H1 (cell line): ENCODE measurements at regions not wholly inside any gene's neighbourhood (a gene's known extent, or its start where the extent isn't known, plus 50 kb on each side); places are given as distances from the start of the nearest gene placed in this dataset.

Experiments used
- CTCF ChIA-PET: fragments of 300-600 bp; sonication (Branson Sonifier 250); formaldehyde crosslinking; loops from one replicate; lab custom pipeline; 2021; ENCODE audit not compliant: partially characterized antibody; lab: Charles Lee
- POLR2A ChIA-PET: fragments of 300-600 bp; sonication (Branson Sonifier 250); formaldehyde crosslinking; loops from one replicate; lab custom pipeline; 2021; ENCODE audit warnings: inconsistent platforms; ENCODE audit not compliant: partially characterized antibody; lab: Charles Lee
- DNase-seq, 2 experiments: peaks; one replicate each; pipeline versions ENCODE4 v3.0.0 to v3.0.0-alpha.2; 2010 to 2022; ENCODE audit warnings: low spot score in 2 of 2, low read depth in 1 of 2, mixed read lengths in 1 of 2
- FAIRE-seq: peaks from 2 replicates; lab custom pipeline; 2011; peaks lifted over from hg19 to GRCh38; lab: Jason Lieb, UNC
- H2AFZ ChIP-seq: 2 replicates; pipeline ENCODE4 v1.8.1; 2012; ENCODE audit warnings: low read length, inconsistent platforms
- H2AK5ac ChIP-seq: 2 replicates; pipeline ENCODE4 v1.6.1; 2013; ENCODE audit warnings: low read depth, low read length
- H2BK120ac ChIP-seq: replicated peaks from 2 replicates; pipeline ENCODE3; 2013; ENCODE audit warnings: low read depth, low read length, inconsistent platforms
- H2BK12ac ChIP-seq: 2 replicates; pipeline ENCODE4 v1.6.1; 2013; ENCODE audit warnings: low read depth, low read length
- H2BK15ac ChIP-seq: 2 replicates; pipeline ENCODE4 v1.6.1; 2013; ENCODE audit warnings: low read length
- H2BK20ac ChIP-seq: 2 replicates; pipeline ENCODE4 v1.6.1; 2013; ENCODE audit warnings: low read length
- H2BK5ac ChIP-seq: 2 replicates; pipeline ENCODE4 v1.6.1; 2013; ENCODE audit warnings: low read depth, low read length
- H3K14ac ChIP-seq: 2 replicates; pipeline ENCODE4 v1.6.1; 2013; ENCODE audit warnings: inconsistent platforms; ENCODE audit not compliant: insufficient read length
- H3K18ac ChIP-seq: 2 replicates; pipeline ENCODE4 v1.6.1; 2013; ENCODE audit warnings: low read length; ENCODE audit errors: extremely low read depth
- H3K23ac ChIP-seq: 2 replicates; pipeline ENCODE4 v1.6.1; 2013; ENCODE audit warnings: inconsistent platforms; ENCODE audit not compliant: insufficient read length
- H3K23me2 ChIP-seq: 2 replicates; pipeline ENCODE4 v1.6.1; 2013; ENCODE audit warnings: low read depth, low read length
- H3K27ac ChIP-seq: 2 replicates; pipeline ENCODE4 v1.6.1; 2011; ENCODE audit warnings: low read depth, low read length, inconsistent platforms
- H3K27me3 ChIP-seq, 4 experiments: replicated peaks in 1 of 4; 1 replicate in 1 of 4; 2 replicates in 3 of 4; pipeline versions ENCODE4 v1.6.1 to v1.8.1; 2011 to 2013; ENCODE audit warnings: low read length in 3 of 4, mild to moderate bottlenecking in 3 of 4, inconsistent platforms in 2 of 4, mixed read lengths in 2 of 4, moderate library complexity in 1 of 4; ENCODE audit not compliant: control insufficient read depth in 3 of 4, insufficient read depth in 3 of 4; ENCODE audit errors: extremely low read depth in 1 of 4
- H3K36me3 ChIP-seq, 4 experiments: 2 replicates each; pipeline versions ENCODE4 v1.6.1 to v1.8.1; 2011 to 2013; ENCODE audit warnings: mild to moderate bottlenecking in 4 of 4, low read length in 3 of 4, moderate library complexity in 2 of 4, control low read depth in 1 of 4, inconsistent platforms in 1 of 4; ENCODE audit not compliant: insufficient read depth in 4 of 4, control insufficient read depth in 2 of 4
- H3K4ac ChIP-seq: replicated peaks from 2 replicates; pipeline ENCODE3; 2013; ENCODE audit warnings: low read length, low read depth, mixed read lengths, inconsistent platforms; ENCODE audit not compliant: insufficient read length
- H3K4me1 ChIP-seq, 4 experiments: replicated peaks in 1 of 4; 1 replicate in 1 of 4; 2 replicates in 3 of 4; pipeline versions ENCODE4 v1.6.1 to v1.8.1; 2011 to 2013; ENCODE audit warnings: low read length in 3 of 4, inconsistent platforms in 2 of 4, mixed read lengths in 1 of 4; ENCODE audit not compliant: insufficient read depth in 4 of 4, control insufficient read depth in 3 of 4
- H3K4me2 ChIP-seq, 2 experiments: 2 replicates each; pipeline versions ENCODE4 v1.6.1 to v1.8.1; 2011 to 2013; ENCODE audit warnings: low read depth in 2 of 2, low read length in 2 of 2, control low read depth in 1 of 2, inconsistent platforms in 1 of 2, mild to moderate bottlenecking in 1 of 2; ENCODE audit not compliant: insufficient read depth in 1 of 2
- H3K4me3 ChIP-seq, 4 experiments: fragments of 200-600, 300-600 bp in 1 of 4; sonication (generic), shearing (Covaris generic), sonication (Bioruptor Twin) in 1 of 4; 2 replicates each; pipeline versions ENCODE4 v1.5.1 to v1.8.1; 2011 to 2016; ENCODE audit warnings: low read length in 4 of 4, low read depth in 3 of 4, control low read depth in 2 of 4, inconsistent platforms in 2 of 4, mild to moderate bottlenecking in 2 of 4, mixed read lengths in 1 of 4, moderate library complexity in 1 of 4; ENCODE audit not compliant: insufficient read depth in 2 of 4; ENCODE audit errors: extremely low read depth in 1 of 4
- H3K56ac ChIP-seq: replicated peaks from 2 replicates; pipeline ENCODE3; 2013; ENCODE audit warnings: low read depth, mild to moderate bottlenecking, mixed read lengths, low read length, inconsistent platforms; ENCODE audit not compliant: insufficient read length
- H3K79me1 ChIP-seq: 2 replicates; pipeline ENCODE4 v1.6.1; 2013; ENCODE audit warnings: low read depth, low read length, control low read depth
- H3K79me2 ChIP-seq, 2 experiments: 2 replicates each; pipeline versions ENCODE4 v1.6.1 to v1.8.1; 2012 to 2013; ENCODE audit warnings: low read length in 2 of 2, mild to moderate bottlenecking in 2 of 2, inconsistent platforms in 1 of 2; ENCODE audit not compliant: insufficient read depth in 2 of 2, control insufficient read depth in 1 of 2
- H3K9ac ChIP-seq, 4 experiments: replicated peaks in 1 of 4; 1 replicate in 1 of 4; 2 replicates in 3 of 4; pipeline versions ENCODE4 v1.6.1 to v1.8.1; 2011 to 2013; ENCODE audit warnings: low read depth in 3 of 4, low read length in 3 of 4, control low read depth in 2 of 4, mild to moderate bottlenecking in 2 of 4, moderate library complexity in 2 of 4, inconsistent platforms in 1 of 4; ENCODE audit errors: extremely low read depth in 1 of 4
- H3K9me3 ChIP-seq, 2 experiments: 2 replicates each; pipeline versions ENCODE4 v1.6.1 to v1.8.1; 2012 to 2013; ENCODE audit warnings: mild to moderate bottlenecking in 2 of 2, moderate library complexity in 2 of 2, control low read depth in 1 of 2, inconsistent platforms in 1 of 2, low read depth in 1 of 2, low read length in 1 of 2, mixed read lengths in 1 of 2; ENCODE audit not compliant: insufficient read depth in 2 of 2
- H4K20me1 ChIP-seq, 2 experiments: replicated peaks in 1 of 2; 2 replicates each; pipeline versions ENCODE3 to v1.8.1; 2011 to 2013; ENCODE audit warnings: inconsistent platforms in 2 of 2, low read length in 2 of 2, mild to moderate bottlenecking in 1 of 2; ENCODE audit not compliant: insufficient read depth in 2 of 2, control insufficient read depth in 1 of 2
- H4K5ac ChIP-seq: 2 replicates; pipeline ENCODE4 v1.6.1; 2013; ENCODE audit warnings: low read length, low read depth, mixed read lengths, inconsistent platforms; ENCODE audit not compliant: insufficient read length
- H4K8ac ChIP-seq: 2 replicates; pipeline ENCODE4 v1.8.0; 2013; ENCODE audit warnings: mild to moderate bottlenecking, moderate library complexity, low read length, inconsistent platforms; ENCODE audit not compliant: insufficient read depth; ENCODE audit errors: extremely low read depth
- H4K91ac ChIP-seq: replicated peaks from 2 replicates; pipeline ENCODE3; 2013; ENCODE audit warnings: low read length, mixed read lengths, inconsistent platforms; ENCODE audit not compliant: insufficient read length
- CBX5 ChIP-seq: fragments of 300-800, 300-1000 bp; sonication (generic); IDR thresholded peaks from 2 replicates; pipeline ENCODE4 v1.7.1; 2016; ENCODE audit warnings: antibody characterized with exemption, low read length, low read depth
- CBX8 ChIP-seq: fragments of 300-800, 300-1000 bp; sonication (generic); IDR thresholded peaks from 2 replicates; pipeline ENCODE4 v1.7.1; 2016; ENCODE audit warnings: low read depth, low read length, borderline replicate concordance
- CHD2 ChIP-seq: IDR thresholded peaks from 2 replicates; pipeline ENCODE4 v1.6.1; 2012; ENCODE audit warnings: low read length, improper control_type of control experiment
- CTBP2 ChIP-seq: IDR thresholded peaks from 2 replicates; pipeline ENCODE4 v1.7.0; 2011; ENCODE audit warnings: borderline replicate concordance, mild to moderate bottlenecking, moderate library complexity, mixed read lengths, low read length; ENCODE audit not compliant: insufficient read depth, insufficient read length
- EZH2 ChIP-seq: fragments of 200-600 bp; sonication (generic); IDR thresholded peaks from 2 replicates; pipeline ENCODE4 v1.7.1; 2012; ENCODE audit warnings: low read depth, mild to moderate bottlenecking, moderate library complexity, low read length, inconsistent platforms; ENCODE audit not compliant: severe bottlenecking
- FOSL1 ChIP-seq: IDR thresholded peaks from 2 replicates; pipeline ENCODE4 v1.6.1; 2011; ENCODE audit warnings: mild to moderate bottlenecking, low read depth, low read length, moderate library complexity; ENCODE audit not compliant: insufficient read depth
- HDAC6 ChIP-seq: IDR thresholded peaks from one replicate; pipeline ENCODE4 v1.7.1; 2012; ENCODE audit warnings: low read depth, mild to moderate bottlenecking, inconsistent platforms, low read length, moderate library complexity
- JUN ChIP-seq: IDR thresholded peaks from 2 replicates; pipeline ENCODE4 v1.6.1; 2011; ENCODE audit warnings: low read depth, mild to moderate bottlenecking, improper control_type of control experiment, low read length
- KDM1A ChIP-seq: fragments of 200-600, 300-600 bp; sonication (generic); IDR thresholded peaks from 2 replicates; pipeline ENCODE4 v1.7.1; 2016; ENCODE audit warnings: mild to moderate bottlenecking, low read length, borderline replicate concordance
- POLR2AphosphoS5 ChIP-seq: IDR thresholded peaks from 2 replicates; pipeline ENCODE4 v1.6.1; 2011; ENCODE audit warnings: low read depth, low read length
- SIN3A ChIP-seq, 2 experiments: IDR thresholded peaks in 1 of 2; conservative IDR thresholded peaks in 1 of 2; 2 replicates each; pipeline ENCODE4 v1.6.1; 2011 to 2012; ENCODE audit warnings: low read length in 2 of 2, improper control_type of control experiment in 1 of 2, low read depth in 1 of 2, mild to moderate bottlenecking in 1 of 2
- ZNF274 ChIP-seq: IDR thresholded peaks from 2 replicates; pipeline ENCODE4 v1.7.0; 2012; ENCODE audit warnings: low read length, borderline replicate concordance; ENCODE audit errors: extremely low read depth
- WGBS, 2 experiments: shearing (Covaris generic) in 1 of 2; methylation state at CpG; one replicate each; pipeline versions ENCODE4 v1.1.6 to v1.1.7; 2013 to 2015; ENCODE audit warnings: low lambda C conversion rate in 2 of 2, mixed read lengths in 2 of 2, inconsistent platforms in 1 of 2, low coverage in 1 of 2, missing lambda C conversion rate in 1 of 2; ENCODE audit not compliant: insufficient replicate concordance in 2 of 2, insufficient coverage in 1 of 2, insufficient read length in 1 of 2; ENCODE audit errors: extremely low coverage in 1 of 2, missing lambda C conversion rate in 1 of 2; 5-methylcytosine and 5-hydroxymethylcytosine counted together

DNA sequence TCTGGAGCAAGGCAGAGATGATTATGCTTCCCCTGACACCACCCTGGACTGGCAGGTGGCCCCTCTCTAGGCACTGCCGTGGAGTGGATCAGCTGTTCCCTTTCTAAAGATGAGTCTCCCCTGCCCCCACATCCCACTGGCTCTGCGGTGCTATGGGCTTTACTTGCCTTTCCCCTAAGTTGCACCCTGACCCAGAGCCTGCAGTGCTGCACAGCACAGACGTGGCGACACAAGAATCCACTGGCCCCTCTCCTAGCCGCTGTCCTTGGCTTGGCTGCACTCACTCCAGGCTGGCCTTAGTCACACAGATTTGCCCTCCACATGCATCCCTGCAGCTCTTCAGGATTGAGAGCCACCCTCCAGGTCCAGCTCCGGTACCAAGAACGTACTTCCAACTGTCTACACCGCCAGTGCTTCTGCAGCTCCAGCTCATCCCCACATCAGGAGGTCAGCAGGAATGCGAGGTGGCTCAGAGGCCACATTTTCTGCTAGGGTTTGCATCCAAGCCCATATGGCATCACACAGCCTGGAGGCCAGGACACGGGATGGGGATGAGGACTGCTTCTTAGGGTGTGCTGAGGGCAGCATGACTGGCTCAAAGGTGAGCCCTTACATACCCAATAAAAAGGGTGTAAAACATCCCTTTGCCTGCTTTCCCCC lies 82.4 kb upstream of the RASGRF1 start:
- Histone ChIP-seq H3K56ac (no peak overlapping the region), H2BK12ac (peak overlapping the region; percentile 42; the same call in 1 of the 2 replicates), H3K4me1 (peaks cover 2 to 14% (median 6%) of the 10 kb centered on the region in 4 experiments; a peak in 5 of 7 replicates), H3K23me2 (no peaks in the 10 kb centered on the region), H2BK15ac (0 out of 2 replicates have a peak overlapping the region, but pooled peaks have one; percentile 61), H2AFZ (no peak overlapping the region), H3K23ac (no peak overlapping the region), H3K18ac (no peak overlapping the region), H3K4me2 (no peak overlapping the region), H3K9me3 (no peaks in the 10 kb centered on the region), H4K5ac (no peak overlapping the region), H3K79me2 (no peaks in the 10 kb centered on the region), H3K4ac (no peak overlapping the region), H4K91ac (no peak overlapping the region), H3K79me1 (no peaks in the 10 kb centered on the region), H2AK5ac (no peak overlapping the region), H2BK5ac (no peak overlapping the region), H3K27ac (no peak overlapping the region), H2BK20ac (no peak overlapping the region), H2BK120ac (no peak overlapping the region), H3K9ac (no peak overlapping the region), H3K27me3 (no peaks in the 10 kb centered on the region; a peak in 1 of 7 replicates), H3K4me3 (no peak overlapping the region), H4K8ac (peak overlapping the region; percentile 19; the same call in 1 of the 2 replicates), H3K36me3 (no peaks in the 10 kb centered on the region), H3K14ac (no peak overlapping the region), H4K20me1 (no peaks in the 10 kb centered on the region)
- DNase-seq (no peak), FAIRE-seq (no peak)
- WGBS, 2 experiments = 86% methylated on average over 10 of the region's 10 CpGs; no CpG with 5 or more reads in 1 of the 2 experiments
- ChIA-PET POLR2A (no interaction called here), CTCF (interaction anchor here (0.7 to 15.4 kb wide), 8 partner anchors 8 to 144 kb away, joined by 3 to 352 read pairs (median 5); no protein-coding TSS in a partner anchor)
- TF ChIP-seq JUN (no peak), KDM1A (no peak), CHD2 (no peak), SIN3A (conservative IDR thresholded peaks at IDR 0.05 in 1 of 2, IDR thresholded peaks at IDR 0.05 in 1 of 2; ENCODE audit: low read depth in 1 of 2, low read length in 2 of 2) (no peak), CBX5 (no peak), HDAC6 (no peak), POLR2AphosphoS5 (no peak), CTBP2 (no peak), EZH2 (no peak), FOSL1 (no peak), CBX8 (no peak), ZNF274 (no peak)
